ENCODE measurements at regions not wholly inside any gene's neighbourhood (a gene's known extent, or its start where the extent isn't known, plus 50 kb on each side); places are given as distances from the start of the nearest gene placed in this dataset.
A peak's percentile ranks its signal among the peaks of the same experiment; 100 is the strongest.

DNA sequence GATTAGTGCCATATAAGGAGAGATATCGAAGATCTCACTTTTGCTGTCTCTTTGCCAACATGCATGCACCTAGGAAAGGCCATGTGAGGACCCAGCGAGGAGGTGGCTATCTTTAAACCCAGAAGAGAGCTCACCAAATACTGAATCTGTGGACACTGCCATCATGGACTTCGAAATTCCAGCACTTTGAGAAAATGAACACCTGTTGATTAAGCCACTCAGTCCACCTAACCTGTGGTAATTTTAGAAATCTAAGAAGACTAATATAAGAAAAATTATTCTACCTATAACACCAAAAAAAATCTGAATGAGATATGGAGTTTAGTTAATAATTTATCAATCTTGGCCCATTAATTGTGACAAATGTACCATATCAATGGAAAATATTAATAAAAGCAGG is 193.6 kb upstream of the CARD18 start:
- DNase-seq (ENCODE audit: low read depth) = no peak

DNA sequence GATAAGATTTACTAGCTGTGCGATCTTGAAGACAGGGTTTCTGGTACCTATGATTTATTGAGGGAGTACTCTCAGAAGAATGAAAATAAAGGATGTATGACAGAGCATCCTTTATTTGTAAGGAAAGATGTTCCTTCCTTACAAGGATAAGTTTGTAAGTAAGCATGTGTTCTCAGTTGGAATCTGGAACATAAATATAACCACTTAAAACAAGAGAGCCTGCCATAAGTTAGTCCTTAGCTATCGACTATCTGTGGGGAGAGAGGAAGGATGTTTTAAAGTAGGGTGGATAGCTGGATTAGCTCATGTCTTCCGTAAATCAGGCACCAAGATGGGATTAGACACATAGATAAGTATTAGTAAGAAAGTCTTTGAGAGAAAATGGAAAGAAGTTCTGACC is 192.6 kb upstream of the CARD18 start:
- DNase-seq (ENCODE audit: low read depth) = no peak

DNA sequence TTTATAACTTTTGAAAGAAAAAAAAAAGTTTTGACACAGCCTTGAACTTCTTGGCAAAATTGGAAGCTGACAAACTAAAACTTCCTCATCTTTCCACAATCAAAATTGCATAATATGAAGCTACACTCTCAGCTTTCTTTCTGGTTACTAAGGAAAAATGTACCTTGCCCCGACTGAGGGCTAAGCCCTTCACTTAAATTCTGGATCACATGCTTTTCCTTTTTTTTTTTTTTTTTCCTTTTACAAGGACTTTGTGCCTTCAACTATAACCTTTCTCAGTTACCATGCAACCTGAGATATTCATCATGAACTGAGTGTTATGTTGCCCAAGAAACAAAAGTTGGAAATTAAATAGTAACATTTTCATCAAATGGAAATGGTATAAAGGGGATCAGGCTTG is 188.5 kb upstream of the CARD18 start:
- DNase-seq (ENCODE audit: low read depth) = peak; percentile 18

DNA sequence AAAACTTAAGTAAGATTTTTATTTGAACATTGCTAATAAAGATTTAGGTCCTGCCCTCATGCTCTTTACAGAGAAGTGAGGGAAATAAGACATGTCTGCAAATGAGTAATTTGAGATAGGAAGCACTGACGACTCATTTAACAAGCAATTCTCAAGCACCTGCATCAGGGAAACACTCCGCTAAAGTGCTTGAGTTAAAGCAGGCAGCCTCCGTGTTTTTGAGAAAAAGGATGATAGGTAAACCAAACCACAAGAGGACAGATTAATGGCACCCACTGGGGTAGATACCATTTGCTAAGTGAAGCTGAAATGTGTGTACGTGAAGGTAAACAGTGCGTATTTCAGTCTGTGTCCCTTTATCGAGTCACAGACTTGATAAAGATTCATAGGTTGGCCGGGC is 184.6 kb upstream of the CARD18 start:
- DNase-seq (ENCODE audit: low read depth) = peak; percentile 9

DNA sequence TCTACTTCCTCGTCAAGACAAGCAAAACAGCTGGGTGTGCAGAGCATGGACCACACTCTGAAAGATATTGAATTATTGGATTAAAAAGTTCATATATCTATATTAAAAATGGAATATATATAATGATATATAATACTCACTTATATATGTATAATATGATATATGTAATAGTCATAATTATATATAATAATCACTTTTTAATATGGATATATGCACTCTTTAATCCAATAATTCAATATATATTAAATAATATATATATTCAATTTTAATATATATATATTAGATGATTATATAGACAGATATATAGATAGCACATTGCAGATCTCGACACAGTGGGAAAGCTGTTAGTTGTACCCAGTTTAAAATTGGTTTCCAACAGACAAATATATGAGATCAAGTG is 182.1 kb upstream of the CARD18 start:
- DNase-seq (ENCODE audit: low read depth) = no peak

DNA sequence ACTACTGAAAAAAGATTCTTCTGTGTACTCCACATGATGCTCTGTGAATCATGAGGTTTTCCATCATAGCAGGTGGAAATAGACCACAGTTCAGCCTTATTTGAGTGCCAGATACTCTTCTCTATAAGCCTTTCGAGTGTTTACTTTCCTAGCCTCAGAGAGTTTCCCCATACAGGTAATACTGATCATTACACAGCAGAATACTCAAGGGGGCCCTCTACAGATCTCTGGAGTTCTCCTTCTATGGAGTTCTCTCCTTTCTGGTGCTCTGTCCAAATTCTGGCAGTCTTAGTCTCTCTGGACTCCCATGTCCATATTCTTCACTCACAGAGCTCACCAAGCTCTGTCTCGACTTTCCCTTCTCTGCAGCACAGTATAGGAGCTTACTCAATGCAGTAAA is 175.7 kb upstream of the CARD18 start:
- no peak for DNase-seq (ENCODE audit: low read depth)

DNA sequence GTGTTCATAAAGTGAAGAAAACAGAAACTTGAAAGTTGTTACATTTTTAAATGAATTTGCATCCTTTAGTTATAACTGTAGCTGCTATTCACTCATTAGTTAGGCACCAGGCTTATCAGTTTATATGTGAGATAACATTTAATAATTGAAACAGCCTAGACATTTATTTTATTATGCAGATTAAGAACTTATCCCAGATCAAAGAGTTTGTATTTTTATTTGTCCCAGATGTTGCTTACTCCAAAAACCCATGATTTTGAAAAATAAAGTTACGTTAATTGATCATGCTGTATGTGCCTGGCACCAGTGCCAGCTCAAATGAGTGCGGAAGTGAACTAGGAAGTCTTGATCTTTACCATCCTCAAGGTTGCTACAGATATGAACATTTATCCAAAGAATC is 172.7 kb upstream of the CARD18 start:
- no peak for DNase-seq (ENCODE audit: low read depth)

DNA sequence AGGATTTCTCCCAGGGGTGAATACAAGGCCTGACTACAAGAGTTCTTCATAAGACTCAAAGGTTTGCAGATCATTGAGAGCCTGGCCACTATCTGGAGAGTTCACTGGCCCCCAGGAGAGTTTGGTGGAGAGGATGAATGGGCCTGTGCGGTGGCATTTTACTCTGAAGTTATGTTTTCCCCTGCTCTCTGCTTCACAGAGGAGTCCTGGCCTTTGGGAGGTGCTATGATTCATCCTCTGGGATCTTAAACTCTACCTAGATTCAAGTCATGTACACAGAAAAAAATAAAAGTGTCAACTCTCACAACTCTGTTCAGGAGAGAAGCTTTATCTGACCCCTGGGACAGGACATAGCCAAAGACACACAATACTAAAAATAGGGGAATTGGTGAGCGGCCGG is 159.1 kb upstream of the CARD18 start:
- peak; percentile 26 for DNase-seq (ENCODE audit: low read depth)

DNA sequence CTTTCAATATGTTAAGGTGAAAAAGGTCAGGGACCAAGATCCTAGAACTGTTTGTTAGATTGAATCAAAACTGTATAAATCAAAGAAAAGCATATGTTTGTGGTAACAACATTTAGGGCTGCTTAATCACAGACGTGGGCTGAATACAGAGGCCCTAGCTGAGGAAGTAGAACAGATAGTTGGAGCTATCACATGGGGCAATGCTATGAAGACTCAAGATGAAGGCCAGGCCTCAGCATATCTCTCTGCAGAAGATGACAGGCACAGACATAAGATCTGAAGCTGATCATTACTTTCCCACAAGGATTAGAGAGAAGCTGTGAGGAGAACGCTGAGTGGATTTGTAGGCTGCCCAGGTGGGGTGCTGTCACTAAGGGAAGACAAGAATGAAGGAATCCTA is 158.6 kb upstream of the CARD18 start:
- no peak for DNase-seq (ENCODE audit: low read depth)

DNA sequence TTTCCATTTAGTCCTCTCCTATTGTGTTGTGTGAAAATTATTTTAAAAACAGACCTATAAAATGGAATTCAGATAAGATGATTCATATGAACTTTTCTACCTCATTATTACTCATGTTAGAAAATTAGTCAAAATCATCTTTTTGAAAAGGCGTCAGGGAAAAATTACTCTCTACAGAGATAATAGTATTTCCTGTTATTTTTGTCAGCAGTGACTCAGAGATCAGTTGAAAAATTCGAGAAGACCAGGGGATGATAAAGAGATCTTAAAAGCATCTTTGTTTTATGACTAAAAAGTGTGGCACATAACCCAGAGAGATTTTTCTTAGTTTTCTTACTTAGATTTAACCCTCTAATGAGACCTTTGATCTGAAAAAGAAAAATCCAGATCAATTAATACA is 157.9 kb upstream of the CARD18 start:
- DNase-seq (ENCODE audit: low read depth) = no peak

DNA sequence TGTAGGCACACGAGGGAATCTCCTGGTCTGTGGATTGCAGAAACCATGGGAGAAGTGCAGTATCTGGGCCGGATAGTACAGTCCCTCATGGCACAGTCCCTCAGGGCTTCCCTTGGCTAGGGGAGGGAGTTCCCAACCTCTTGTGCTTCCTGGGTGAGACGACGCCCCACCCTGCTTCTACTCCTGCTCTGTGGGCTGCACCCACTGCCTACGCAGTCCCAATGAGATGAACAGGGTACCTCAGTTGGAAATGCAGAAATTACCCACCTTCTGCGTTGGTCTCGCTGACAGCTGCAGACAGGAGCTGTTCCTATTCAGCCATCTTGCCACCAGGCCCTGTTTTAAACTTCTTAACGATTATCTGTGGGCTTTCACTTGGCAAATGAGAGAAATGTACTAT is 157.2 kb upstream of the CARD18 start:
- no peak for DNase-seq (ENCODE audit: low read depth)

DNA sequence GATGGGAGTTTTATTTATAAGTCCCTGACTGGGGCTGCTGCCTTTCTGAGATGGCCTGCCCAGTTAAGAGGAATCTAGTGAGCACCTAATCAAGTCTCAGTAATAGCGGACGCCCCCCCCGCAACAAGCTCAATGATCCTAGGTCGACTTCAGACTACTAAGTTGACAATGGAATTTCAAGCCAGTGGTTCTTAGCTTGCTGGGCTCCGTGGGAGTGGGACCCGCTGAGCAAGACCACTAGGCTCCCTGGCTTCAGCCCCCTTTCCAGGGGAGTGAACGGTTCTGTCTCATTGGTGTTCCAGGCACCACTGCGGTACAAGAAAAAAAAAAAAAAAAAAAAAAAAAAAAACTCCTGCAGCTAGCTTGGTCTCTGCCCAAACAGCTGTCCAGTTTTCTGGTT is 156.8 kb upstream of the CARD18 start:
- DNase-seq (ENCODE audit: low read depth) = no peak

DNA sequence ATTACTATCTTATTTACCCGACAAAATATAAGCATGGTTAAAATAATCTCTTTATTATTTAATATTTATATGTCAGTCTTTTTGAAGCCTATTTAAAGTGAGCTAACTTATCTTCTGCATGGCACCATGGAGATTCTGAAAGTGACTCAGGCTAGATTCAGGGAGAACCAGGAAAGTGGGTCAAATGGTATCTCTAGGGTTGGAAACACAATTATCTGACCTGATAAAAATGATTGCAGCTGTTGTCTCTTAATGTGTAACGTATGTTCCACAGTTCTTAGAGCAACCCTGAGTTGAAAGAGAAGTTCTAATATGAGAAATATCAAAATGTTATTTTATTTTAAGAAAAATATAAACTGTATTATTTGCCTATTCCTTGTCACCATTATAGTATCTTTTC is 143.1 kb upstream of the CARD18 start:
- no peak for DNase-seq (ENCODE audit: low read depth)

DNA sequence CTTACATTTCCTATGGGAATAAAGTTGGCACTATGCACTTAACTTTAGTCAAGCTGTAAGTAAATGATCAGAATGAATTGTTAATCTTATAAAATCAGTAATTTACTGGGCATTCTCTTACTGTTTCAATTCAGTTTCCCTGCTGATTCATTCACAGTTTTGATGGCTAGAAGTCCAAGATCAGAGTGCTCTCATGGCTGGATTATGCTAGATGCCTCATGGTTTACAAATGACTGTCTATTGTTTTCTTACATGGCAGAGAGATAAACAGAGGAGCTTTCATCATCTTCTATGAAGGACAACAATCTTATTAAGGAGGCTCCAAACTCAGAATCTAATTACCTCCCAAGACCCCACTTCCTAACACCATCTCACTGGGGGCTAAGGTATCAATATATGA is 135.1 kb upstream of the CARD18 start:
- DNase-seq (ENCODE audit: low read depth) = peak; percentile 11

DNA sequence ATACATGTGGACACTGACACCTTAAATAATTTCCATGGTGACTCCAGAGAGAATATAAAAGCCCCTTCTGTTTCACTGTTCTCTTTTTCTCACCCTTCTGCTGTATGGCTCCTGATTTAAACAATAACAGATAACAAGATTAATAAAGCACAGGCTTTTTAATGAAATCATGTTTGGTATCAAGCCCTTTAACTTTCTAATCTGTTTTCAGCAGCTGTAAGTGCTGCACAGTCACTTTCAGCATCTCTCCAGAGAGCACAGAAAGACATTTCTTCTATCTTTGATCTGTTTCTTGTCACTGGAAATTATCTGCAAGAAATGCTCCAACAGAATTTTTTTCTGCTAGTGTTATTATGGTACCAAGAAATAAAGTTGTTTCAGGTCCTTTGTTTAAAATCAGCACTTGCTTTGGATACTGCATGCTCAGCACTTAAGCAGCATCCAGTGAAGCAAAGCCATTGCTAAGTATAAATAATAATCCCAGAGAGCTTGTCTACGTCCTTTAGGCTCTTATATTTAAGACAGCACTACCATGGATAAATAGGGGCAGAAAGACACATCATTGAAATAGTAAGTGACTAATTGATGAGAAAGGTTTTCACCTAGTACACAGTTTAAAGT is 134.2 kb upstream of the CARD18 start:
- DNase-seq (ENCODE audit: low read depth) = no peak

DNA sequence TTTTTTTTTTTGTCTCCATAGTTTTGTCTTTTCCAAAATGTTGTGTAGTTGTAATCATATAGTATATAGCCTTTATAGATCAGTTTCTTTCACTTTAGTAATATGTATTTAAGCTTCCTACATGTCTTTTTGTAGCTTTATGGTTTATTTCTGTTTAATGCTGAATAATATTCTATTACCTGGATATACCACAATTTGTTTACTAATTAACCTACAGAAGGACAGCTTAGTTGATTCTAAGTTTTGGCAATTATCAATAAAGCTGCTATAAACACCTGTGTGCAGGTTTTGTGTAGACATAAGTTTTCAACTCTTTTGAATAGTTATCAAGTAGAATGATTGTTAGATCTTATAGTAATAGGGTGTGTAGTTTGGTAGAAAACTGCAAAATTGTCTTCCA is 130.3 kb upstream of the CARD18 start:
- no peak for DNase-seq (ENCODE audit: low read depth)

DNA sequence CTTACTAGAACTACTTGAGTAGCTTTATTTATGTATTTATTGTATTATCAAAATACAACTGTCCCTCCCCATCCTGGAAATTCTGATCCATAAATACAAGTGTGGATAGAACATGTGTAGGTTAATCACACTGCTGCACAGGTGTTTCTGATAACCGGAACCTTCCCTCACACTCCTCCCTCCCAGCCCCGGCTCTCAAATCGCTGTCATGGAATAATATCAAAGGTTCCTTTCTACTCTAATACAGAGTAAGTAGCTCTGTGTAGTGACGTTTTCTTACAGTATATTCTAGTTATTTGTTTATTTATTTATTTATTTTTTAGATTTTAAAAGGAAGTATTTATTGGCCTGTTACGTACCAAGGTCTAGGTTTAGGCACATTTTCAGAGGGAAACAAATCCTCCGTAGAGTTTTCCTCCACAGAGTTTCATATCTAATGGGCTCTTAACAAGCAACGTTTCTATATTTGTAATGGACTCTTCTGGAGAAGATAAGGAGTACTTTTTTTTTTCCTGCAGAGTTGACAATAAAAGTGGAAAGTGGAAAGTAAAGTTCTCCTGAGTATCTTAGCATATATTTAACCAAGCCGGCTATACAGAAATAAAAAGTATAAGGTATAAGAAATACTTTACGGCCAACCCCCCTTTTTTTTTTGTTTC is 129.0 kb upstream of the CARD18 start:
- no peak for DNase-seq (ENCODE audit: low read depth)

DNA sequence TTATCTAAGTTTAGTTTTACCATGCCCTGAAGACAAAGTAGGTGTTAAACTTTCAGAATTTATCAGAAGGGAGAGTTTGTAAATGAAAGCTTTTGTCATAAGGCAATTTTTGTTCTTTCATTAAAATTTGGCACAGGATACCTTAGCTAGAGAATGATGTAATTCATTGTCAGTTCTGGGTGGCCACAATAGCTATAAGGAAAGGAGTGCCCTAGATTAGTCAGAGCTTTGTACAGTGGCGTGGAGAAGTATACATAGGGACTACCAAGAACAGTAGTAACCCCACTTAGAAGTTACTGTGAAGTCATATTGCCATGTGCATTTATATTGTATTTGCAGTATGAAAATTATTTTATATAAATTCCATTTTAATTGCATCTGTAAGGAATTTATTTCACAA is 126.3 kb upstream of the CARD18 start:
- no peak for DNase-seq (ENCODE audit: low read depth)

DNA sequence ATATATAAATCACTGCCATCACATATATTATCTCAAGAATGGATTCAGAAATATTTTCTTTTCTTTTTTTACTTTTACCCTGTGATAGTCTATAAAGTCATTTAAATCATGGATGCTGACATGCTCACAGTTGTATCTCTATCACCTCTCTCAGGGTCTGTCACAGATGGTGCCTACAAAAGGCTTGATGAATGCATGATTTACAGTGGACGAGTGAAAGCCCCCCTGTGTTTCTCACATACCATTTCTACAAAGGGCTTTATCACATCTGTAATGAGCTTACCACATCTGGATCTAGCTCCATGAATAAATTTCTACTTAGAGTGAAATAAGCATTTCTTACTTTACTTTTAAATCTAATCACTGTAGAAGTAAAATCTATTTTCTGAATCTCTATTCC is 121.4 kb upstream of the CARD18 start:
- no peak for DNase-seq (ENCODE audit: low read depth)

DNA sequence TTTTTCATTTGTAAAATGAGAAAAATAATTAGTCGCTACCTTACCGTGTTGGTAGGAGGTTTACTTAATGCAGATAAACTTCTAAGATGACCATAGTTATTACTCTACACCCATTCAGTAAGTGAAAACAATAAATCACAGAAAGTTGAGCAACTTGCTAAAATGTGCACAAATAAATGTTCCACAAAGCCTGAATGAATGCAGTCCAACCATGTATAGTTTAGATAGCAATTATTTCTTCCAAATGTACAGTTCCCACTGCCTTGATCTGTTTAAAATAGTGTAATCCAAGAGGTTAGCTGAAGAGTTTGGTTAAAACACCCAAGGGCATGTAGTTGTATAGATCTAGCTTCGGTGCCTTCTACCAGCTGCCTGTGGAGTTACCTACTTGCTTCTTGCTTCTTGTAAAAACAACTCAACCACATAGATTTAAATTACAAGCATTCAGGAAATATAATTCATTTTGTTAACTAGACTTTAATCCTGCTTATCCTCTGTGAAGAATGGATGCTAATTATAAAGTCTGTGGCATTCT is 106.3 kb upstream of the CARD18 start:
- DNase-seq (ENCODE audit: low read depth) = no peak

DNA sequence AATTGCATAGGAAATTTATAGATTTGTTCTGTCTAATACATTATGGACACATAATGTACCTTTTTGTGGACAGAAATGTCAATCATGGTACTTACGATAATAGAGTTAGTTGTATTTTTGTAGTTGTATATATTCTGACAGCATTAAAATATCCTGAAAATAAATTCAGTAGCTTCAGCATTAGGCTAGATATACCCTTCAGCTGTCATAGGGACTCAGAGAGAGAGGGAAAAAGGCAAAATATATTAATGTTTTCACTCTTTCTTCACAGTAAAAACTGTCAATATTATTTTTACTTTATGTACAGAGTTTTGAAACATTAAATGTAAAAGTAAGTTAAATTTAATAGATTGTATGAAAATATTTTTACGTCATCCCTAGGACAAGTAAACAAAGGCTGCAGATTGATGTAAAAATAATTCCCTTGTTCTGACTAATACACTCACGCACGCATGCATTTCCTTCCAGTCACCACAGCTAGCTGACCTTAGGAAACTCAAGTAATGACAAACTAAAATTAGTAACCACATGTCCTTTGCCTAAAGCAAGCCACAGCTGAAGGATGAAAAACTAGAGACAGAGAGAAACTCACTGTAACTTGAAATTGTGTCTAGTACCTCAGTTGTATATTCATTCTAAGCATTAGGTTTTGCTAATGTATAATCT is 104.7 kb upstream of the CARD18 start:
- peak; percentile 97 for DNase-seq (ENCODE audit: low read depth)

DNA sequence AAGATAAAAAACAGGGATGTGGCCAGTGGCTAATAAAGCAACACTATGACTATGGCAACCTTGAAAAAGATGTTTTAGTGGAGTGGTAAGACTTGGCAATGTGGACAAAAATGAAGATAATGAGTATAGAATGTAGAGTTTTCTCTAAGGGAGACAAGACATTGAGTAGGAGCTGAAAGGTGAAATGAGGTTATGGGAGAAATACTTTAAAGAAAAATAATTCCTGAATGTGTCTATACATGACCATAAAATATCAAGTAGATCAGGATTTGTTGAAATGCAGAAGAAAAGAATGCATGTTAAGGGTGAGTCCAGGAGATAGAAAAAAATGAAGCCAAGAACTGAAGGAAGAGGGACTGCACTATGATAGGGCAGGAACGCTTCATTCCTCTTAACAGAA is 101.6 kb upstream of the CARD18 start:
- DNase-seq (ENCODE audit: low read depth) = no peak

DNA sequence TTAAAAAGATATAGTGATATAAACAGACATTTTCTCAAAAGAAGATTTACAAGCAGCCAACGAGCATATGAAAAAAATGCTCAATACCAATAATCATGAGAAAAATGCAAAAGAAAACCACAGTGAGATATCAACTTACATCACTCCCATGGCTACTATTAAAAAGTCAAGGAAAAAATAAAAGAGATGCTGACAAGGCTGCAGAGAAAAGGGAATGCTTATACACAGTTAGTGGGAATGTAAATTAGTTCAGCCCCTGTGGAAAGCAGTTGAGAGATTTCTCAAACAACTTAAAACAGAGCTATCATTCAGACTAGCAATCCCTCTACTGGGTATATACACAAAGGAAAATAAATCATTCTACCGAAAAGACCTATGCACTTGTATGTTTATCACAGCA is 97.1 kb upstream of the CARD18 start:
- no peak for DNase-seq (ENCODE audit: low read depth)

All from renal cortical epithelial cell (primary cell).